SK-N-SH (cell line): ENCODE measurements at regions not wholly inside any gene's neighbourhood (a gene's known extent, or its start where the extent isn't known, plus 50 kb on each side); places are given as distances from the start of the nearest gene placed in this dataset.

Experiments
- CTCF ChIA-PET: fragments of 300-600, 350-600 bp; formaldehyde crosslinking; extraction: SDS; loops from one replicate; lab custom pipeline; 2021; lab: Yijun Ruan, JAX
- POLR2A ChIA-PET: fragments of 350-600 bp; sonication (Branson Sonifier 250); formaldehyde crosslinking; extraction: SDS; loops from one replicate; lab custom pipeline; 2020; ENCODE audit warnings: antibody characterized with exemption, inconsistent platforms; lab: Yijun Ruan, JAX
- DNase-seq: peaks from one replicate; pipeline ENCODE4 v3.0.0; 2012
- H2AFZ ChIP-seq: fragments of 200-600 bp; sonication (generic); 2 replicates; pipeline ENCODE4 v1.8.1; 2016; ENCODE audit warnings: antibody characterized with exemption, mild to moderate bottlenecking, low read depth
- H3F3A ChIP-seq: fragments of 200-600 bp; sonication (generic); replicated peaks from 2 replicates; pipeline ENCODE3; 2016; ENCODE audit warnings: antibody characterized with exemption, mild to moderate bottlenecking; ENCODE audit not compliant: insufficient read depth
- H3K27ac ChIP-seq, 2 experiments: fragments of 200-500 bp in 1 of 2; fragments of 200-600 bp in 1 of 2; sonication (Bioruptor generic) in 1 of 2; sonication (generic), shearing (Covaris generic) in 1 of 2; 2 replicates each; pipeline versions ENCODE4 v1.5.1 to v1.6.1; 2014 to 2016; ENCODE audit warnings: low read depth in 2 of 2, inconsistent platforms in 1 of 2, low read length in 1 of 2, mild to moderate bottlenecking in 1 of 2, mixed read lengths in 1 of 2
- H3K27me3 ChIP-seq: fragments of 200-600 bp; sonication (generic), shearing (Covaris generic); 2 replicates; pipeline ENCODE4 v1.6.1; 2016; ENCODE audit warnings: mixed run types; ENCODE audit not compliant: insufficient read depth
- H3K36me3 ChIP-seq, 2 experiments: fragments of 200-500 bp in 1 of 2; fragments of 200-600 bp in 1 of 2; sonication (Bioruptor generic) in 1 of 2; sonication (generic) in 1 of 2; replicated peaks in 1 of 2; 2 replicates each; pipeline versions ENCODE3 to v1.5.1; 2014 to 2016; ENCODE audit warnings: low read length in 1 of 2, mild to moderate bottlenecking in 1 of 2; ENCODE audit not compliant: insufficient read depth in 2 of 2, control insufficient read depth in 1 of 2
- H3K4me1 ChIP-seq, 2 experiments: fragments of 200-500 bp in 1 of 2; fragments of 200-600 bp in 1 of 2; sonication (Bioruptor generic) in 1 of 2; sonication (generic), shearing (Covaris generic) in 1 of 2; 2 replicates each; pipeline versions ENCODE4 v1.5.1 to v1.6.1; 2014 to 2016; ENCODE audit warnings: low read depth in 1 of 2, low read length in 1 of 2, mixed run types in 1 of 2; ENCODE audit not compliant: insufficient read depth in 2 of 2, control insufficient read depth in 1 of 2
- H3K4me2 ChIP-seq: fragments of 200-600 bp; sonication (generic), shearing (Covaris generic); 2 replicates; pipeline ENCODE4 v1.6.1; 2017; ENCODE audit warnings: mixed run types
- H3K4me3 ChIP-seq, 2 experiments: fragments of 200-500 bp in 1 of 2; fragments of 200-600 bp in 1 of 2; sonication (Bioruptor generic) in 1 of 2; sonication (generic), shearing (Covaris generic) in 1 of 2; 2 replicates each; pipeline versions ENCODE4 v1.5.1 to v1.8.1; 2014 to 2016; ENCODE audit warnings: low read depth in 2 of 2, inconsistent platforms in 1 of 2, low read length in 1 of 2, mild to moderate bottlenecking in 1 of 2, mixed read lengths in 1 of 2, moderate library complexity in 1 of 2
- H3K79me2 ChIP-seq: fragments of 200-600 bp; sonication (generic); 2 replicates; pipeline ENCODE4 v1.8.1; 2017; ENCODE audit warnings: mild to moderate bottlenecking; ENCODE audit not compliant: insufficient read depth
- H3K9ac ChIP-seq: fragments of 200-600 bp; sonication (generic); 2 replicates; pipeline ENCODE4 v1.6.1; 2017; ENCODE audit warnings: mixed run types
- H3K9me2 ChIP-seq: fragments of 200-600 bp; sonication (generic); 2 replicates; pipeline ENCODE4 v1.6.1; 2017; ENCODE audit warnings: mixed run types
- H3K9me3 ChIP-seq: fragments of 200-600 bp; sonication (generic); 2 replicates; pipeline ENCODE4 v1.6.1; 2017; ENCODE audit warnings: mixed run types, mild to moderate bottlenecking, moderate library complexity
- H4K20me1 ChIP-seq: fragments of 200-600 bp; sonication (generic); 2 replicates; pipeline ENCODE4 v1.6.1; 2017; ENCODE audit warnings: mild to moderate bottlenecking, mixed run types; ENCODE audit not compliant: insufficient read depth
- CHD2 ChIP-seq: fragments of 150-350 bp; IDR thresholded peaks from 2 replicates; pipeline ENCODE4 v1.6.1; 2018; ENCODE audit warnings: low read length; ENCODE audit not compliant: partially characterized antibody
- CTCF ChIP-seq: fragments of 200-600 bp; sonication (generic); IDR thresholded peaks from 2 replicates; pipeline ENCODE4 v1.6.1; 2017; ENCODE audit warnings: antibody characterized with exemption, mild to moderate bottlenecking, moderate library complexity
- ELF1 ChIP-seq: IDR thresholded peaks from 2 replicates; pipeline ENCODE4 v1.4.0; 2012
- FOSL2 ChIP-seq: IDR thresholded peaks from 2 replicates; pipeline ENCODE4 v1.4.0; 2012; ENCODE audit warnings: low read depth, mild to moderate bottlenecking, moderate library complexity, borderline replicate concordance
- IRF3 ChIP-seq: fragments of 150-350 bp; IDR thresholded peaks from 2 replicates; pipeline ENCODE4 v1.6.1; 2016; ENCODE audit warnings: mild to moderate bottlenecking, low read depth, low read length
- MEF2A ChIP-seq: IDR thresholded peaks from 2 replicates; pipeline ENCODE4 v1.4.0; 2012; ENCODE audit warnings: low read depth, borderline replicate concordance
- NFIC ChIP-seq: IDR thresholded peaks from 2 replicates; pipeline ENCODE4 v1.4.0; 2012; ENCODE audit warnings: borderline replicate concordance
- RCOR1 ChIP-seq: fragments of 150-350 bp; IDR thresholded peaks from 2 replicates; pipeline ENCODE4 v1.6.1; 2017; ENCODE audit warnings: antibody characterized with exemption, low read length
- RXRA ChIP-seq: IDR thresholded peaks from 2 replicates; pipeline ENCODE4 v1.4.0; 2012; ENCODE audit warnings: low read depth, mild to moderate bottlenecking, borderline replicate concordance
- SIN3A ChIP-seq: IDR thresholded peaks from 2 replicates; pipeline ENCODE4 v1.6.1; 2012; ENCODE audit warnings: low read depth, mild to moderate bottlenecking, low read length, moderate library complexity, borderline replicate concordance
- TAF1 ChIP-seq: IDR thresholded peaks from 2 replicates; pipeline ENCODE4 v1.6.1; 2012; ENCODE audit warnings: low read depth, mild to moderate bottlenecking, low read length, moderate library complexity, borderline replicate concordance
- USF1 ChIP-seq: IDR thresholded peaks from 2 replicates; pipeline ENCODE4 v1.4.0; 2012; ENCODE audit warnings: low read depth, borderline replicate concordance
- WGBS: methylation state at CpG from one replicate; pipeline ENCODE4 v1.1.6; 2017; ENCODE audit warnings: low lambda C conversion rate; 5-methylcytosine and 5-hydroxymethylcytosine counted together
- TF ChIP-seq, protein P1 (sequence below): IDR thresholded peaks from 2 replicates; pipeline ENCODE4 v1.4.0; 2012; ENCODE audit warnings: low read depth, borderline replicate concordance
- TF ChIP-seq, protein P2 (sequence below): IDR thresholded peaks from 2 replicates; pipeline ENCODE4; 2012

DNA sequence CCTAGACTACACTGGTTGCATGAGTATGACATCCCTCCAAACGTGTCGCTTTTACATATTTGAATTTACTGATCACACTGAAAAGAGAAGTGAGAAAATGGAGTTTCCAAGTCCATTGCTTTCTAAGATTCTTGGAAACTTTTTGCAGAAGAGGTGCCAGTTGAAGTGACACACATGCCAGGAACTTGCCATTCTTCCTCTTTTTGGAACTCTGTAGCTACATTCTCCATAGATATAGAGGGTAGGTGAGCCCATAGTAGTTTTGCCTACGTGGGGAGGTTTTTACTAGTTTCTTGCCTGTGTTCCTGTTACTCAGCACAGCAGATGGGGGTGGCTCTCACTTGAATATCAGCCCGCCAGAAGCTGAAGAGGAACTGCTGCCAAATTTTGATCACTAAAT lies 286.6 kb upstream of the NRP1 start:
- Histone ChIP-seq H3K4me1 (no peaks in the 10 kb centered on the region; a peak in 1 of 4 replicates), H3K79me2 (no peaks in the 10 kb centered on the region), H2AFZ (no peak overlapping the region), H3K9me3 (no peaks in the 10 kb centered on the region), H3F3A (no peaks in the 10 kb centered on the region), H3K4me2 (no peak overlapping the region), H4K20me1 (no peaks in the 10 kb centered on the region), H3K27me3 (no peaks in the 10 kb centered on the region), H3K9me2 (no peaks in the 10 kb centered on the region), H3K36me3 (no peaks in the 10 kb centered on the region), H3K27ac (no peak overlapping the region), H3K4me3 (no peak overlapping the region), H3K9ac (no peak overlapping the region)
- TF ChIP-seq ELF1, result no peak
- TF ChIP-seq SIN3A, result no peak
- TF ChIP-seq, protein P1, sequence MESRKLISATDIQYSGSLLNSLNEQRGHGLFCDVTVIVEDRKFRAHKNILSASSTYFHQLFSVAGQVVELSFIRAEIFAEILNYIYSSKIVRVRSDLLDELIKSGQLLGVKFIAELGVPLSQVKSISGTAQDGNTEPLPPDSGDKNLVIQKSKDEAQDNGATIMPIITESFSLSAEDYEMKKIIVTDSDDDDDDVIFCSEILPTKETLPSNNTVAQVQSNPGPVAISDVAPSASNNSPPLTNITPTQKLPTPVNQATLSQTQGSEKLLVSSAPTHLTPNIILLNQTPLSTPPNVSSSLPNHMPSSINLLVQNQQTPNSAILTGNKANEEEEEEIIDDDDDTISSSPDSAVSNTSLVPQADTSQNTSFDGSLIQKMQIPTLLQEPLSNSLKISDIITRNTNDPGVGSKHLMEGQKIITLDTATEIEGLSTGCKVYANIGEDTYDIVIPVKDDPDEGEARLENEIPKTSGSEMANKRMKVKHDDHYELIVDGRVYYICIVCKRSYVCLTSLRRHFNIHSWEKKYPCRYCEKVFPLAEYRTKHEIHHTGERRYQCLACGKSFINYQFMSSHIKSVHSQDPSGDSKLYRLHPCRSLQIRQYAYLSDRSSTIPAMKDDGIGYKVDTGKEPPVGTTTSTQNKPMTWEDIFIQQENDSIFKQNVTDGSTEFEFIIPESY, result no peak
- no peak for TF ChIP-seq NFIC
- no peak for TF ChIP-seq CTCF
- TF ChIP-seq MEF2A, result no peak
- TF ChIP-seq FOSL2, result no peak
- DNase-seq, result no peak
- ChIA-PET POLR2A (no interaction called here), CTCF (interaction anchor here (1.1 kb wide), 1 partner anchor 12 kb away, joined by 3 read pairs; no protein-coding TSS in a partner anchor)
- 73% methylated on average over 4 of the region's 4 CpGs for WGBS

DNA sequence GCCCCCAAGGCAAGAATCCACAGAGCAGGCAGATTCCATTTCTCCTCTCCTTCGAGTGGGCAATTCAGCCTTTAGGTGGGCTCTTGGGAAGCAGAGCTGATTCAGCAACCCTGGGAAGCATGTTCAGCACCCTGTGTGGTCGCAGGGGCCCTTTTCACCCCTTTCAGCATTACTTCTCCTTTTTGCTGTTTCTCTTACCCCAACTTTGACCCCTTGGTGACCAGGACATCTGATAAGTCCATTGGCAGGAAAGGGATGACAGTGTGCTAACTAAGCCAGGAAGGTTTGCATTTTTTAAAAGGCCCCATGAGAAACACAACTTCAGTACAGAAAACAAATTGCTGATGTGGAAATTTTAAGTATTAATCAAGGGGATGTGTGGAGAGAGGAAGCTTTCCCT lies 283.7 kb upstream of the NRP1 start:
- Histone ChIP-seq H3K4me3 (no peak overlapping the region), H3F3A (no peaks in the 10 kb centered on the region), H3K4me1 (no peaks in the 10 kb centered on the region; a peak in 1 of 4 replicates), H3K27me3 (no peaks in the 10 kb centered on the region), H3K4me2 (no peak overlapping the region), H3K9me2 (no peaks in the 10 kb centered on the region), H2AFZ (no peak overlapping the region), H3K9me3 (no peaks in the 10 kb centered on the region), H3K36me3 (no peaks in the 10 kb centered on the region), H3K27ac (no peak overlapping the region), H3K9ac (no peak overlapping the region), H4K20me1 (no peaks in the 10 kb centered on the region), H3K79me2 (no peaks in the 10 kb centered on the region)
- POLR2A ChIA-PET, result no interaction called here
- CTCF ChIA-PET, result no interaction called here
- TF ChIP-seq, protein P2, sequence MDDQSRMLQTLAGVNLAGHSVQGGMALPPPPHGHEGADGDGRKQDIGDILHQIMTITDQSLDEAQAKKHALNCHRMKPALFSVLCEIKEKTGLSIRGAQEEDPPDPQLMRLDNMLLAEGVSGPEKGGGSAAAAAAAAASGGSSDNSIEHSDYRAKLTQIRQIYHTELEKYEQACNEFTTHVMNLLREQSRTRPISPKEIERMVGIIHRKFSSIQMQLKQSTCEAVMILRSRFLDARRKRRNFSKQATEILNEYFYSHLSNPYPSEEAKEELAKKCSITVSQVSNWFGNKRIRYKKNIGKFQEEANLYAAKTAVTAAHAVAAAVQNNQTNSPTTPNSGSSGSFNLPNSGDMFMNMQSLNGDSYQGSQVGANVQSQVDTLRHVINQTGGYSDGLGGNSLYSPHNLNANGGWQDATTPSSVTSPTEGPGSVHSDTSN, result no peak
- TF ChIP-seq RXRA (no peak), TAF1 (no peak), USF1 (no peak), CHD2 (no peak), IRF3 (no peak), ELF1 (no peak), RCOR1 (no peak)
- TF ChIP-seq, protein P1, result no peak
- DNase-seq, result no peak
- 63% methylated on average over 2 of the region's 2 CpGs for WGBS
